GM12874 (cell line): ENCODE measurements at regions not wholly inside any gene's neighbourhood (a gene's known extent, or its start where the extent isn't known, plus 50 kb on each side); places are given as distances from the start of the nearest gene placed in this dataset.

Source experiments
- CTCF ChIP-seq: IDR thresholded peaks from 2 replicates; pipeline ENCODE4 v1.5.1; 2011; ENCODE audit warnings: low read depth, mild to moderate bottlenecking, control low read depth, low read length, moderate library complexity; ENCODE audit not compliant: insufficient read depth

DNA sequence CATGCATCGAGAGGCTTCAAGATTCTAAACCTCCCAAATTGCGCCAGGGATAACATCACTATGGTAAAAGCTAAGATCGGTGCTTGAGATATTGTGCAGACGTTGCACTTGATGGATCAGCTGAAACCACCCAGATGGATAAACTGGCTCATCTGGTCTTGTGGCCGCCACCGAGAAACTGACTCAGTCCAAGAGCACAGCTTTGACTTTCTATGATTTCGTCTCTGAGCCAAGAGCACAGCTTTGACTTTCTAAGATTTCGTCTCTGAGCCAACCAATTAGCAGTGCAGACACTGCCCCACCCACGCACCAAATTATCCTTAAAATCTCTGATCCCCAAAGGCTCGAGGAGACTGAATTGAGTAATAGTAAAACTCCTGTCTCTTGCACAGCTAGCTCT, 687.2 kb downstream of the FAM133A start:
- TF ChIP-seq CTCF = no peak

DNA sequence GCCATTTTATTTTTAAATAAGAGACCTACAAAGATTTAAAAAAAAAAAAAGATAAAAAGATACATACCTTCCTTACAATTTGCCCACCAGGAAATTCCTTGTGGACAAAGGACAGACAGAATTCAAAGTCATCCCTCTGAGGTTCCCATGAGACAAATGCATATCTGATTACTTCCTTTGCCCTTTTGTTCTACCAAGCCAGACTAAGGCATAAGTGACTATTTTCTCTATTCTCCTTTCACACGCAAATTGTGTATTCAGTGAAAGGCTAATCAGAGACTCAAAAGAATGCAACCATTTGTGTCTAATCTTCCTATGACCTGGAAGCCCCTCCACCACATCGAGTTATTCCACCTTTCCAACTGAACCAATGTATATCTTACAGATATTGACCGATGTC, 691.7 kb downstream of the FAM133A start:
- no peak for TF ChIP-seq CTCF

DNA sequence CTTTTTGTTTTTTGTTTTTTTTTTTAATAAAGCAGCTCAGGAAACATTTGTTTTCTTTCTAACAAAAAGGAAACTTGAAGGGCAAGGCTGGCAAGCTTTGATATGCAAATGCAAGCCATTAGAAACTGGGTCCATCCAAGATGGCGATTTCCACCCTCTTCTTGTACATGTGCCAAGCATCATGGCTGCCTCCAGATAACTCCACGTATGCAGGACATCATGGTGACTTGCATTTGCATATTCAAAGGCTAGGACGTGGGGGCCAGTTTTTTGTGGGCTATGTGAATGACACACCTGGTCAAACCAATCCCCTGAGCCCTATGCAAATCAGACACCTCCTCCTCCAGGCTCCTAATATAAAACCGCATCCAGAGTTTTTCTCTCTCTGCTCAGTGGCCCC, 692.6 kb downstream of the FAM133A start:
- no peak for TF ChIP-seq CTCF

DNA sequence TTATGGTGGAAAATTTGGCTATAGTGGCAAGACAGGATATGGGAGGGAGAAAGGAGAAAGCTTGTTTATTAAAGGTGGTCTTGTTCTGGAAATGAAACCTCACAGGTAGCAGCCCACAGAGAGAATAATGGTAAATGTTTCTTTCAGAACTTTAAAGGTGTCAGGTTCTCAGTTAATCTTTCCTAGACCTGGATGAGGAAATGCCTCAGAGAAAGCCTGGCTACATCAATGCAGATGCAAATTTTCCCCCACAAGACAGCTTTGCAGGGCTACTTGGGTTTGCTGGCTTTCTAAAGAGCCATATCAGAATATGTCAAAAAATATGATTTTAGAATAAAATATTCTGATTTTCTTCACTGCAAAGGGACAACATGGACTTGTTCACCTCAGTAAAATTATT, 715.0 kb downstream of the FAM133A start:
- TF ChIP-seq CTCF = no peak

- TF ChIP-seq CTCF = no peak
These were observed 726.5 kb downstream of the FAM133A start for GRCh38 chrX:94400488-94400887.

DNA sequence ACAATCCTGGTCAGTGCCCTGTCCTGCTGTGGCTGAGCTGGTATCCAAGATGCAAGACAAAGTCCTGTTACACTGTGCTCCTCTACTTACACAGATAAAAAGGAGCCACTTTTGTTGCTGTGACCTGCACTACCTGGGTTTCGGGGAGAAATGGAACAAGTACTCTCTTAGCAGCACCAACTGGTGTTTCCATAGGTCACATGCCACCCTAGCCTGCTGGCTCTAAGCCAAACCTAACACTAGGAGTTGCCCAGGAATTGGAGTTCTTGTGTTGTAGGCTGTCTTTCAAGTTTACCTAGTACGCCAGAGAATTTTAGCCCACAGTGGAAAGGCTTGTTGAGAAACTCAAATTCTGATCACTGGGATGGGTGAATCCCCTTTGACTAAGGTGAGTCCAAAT, 727.4 kb downstream of the FAM133A start:
- no peak for TF ChIP-seq CTCF

DNA sequence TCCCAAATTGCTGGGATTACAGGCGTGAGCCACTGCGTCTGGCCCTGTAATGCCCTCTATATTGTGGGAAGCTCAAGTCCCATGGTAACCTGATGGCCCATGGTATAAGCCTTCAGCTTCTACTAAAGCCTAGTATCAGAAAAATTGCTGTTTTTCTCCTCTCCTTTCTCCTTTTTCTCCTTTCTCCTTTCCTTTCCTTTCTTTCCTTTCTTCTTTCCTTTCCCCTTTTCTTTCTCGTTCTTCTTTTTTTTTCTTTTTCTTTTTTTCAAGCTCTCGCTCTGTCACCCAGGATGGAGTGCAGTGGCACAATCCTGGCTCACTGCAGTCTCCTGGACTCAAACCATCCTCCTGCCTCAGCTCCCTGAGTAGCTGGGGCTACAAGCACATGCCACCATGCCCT, 740.7 kb downstream of the FAM133A start:
- TF ChIP-seq CTCF = no peak

GRCh38 chrX:94418065-94418464, 744.1 kb downstream of the FAM133A start:
- TF ChIP-seq CTCF = no peak
